Coronary artery (tissue), 2 donors: ENCODE measurements at regions not wholly inside any gene's neighbourhood (a gene's known extent, or its start where the extent isn't known, plus 50 kb on each side); places are given as distances from the start of the nearest gene placed in this dataset.

Source experiments
- DNase-seq: peaks from one replicate; pipeline ENCODE4 v3.0.0-alpha.2; 2017; ENCODE audit warnings: low spot score
- H3K27ac ChIP-seq, 2 donors: fragments of 200-600 bp; sonication (generic); one replicate each; pipeline ENCODE4 v1.5.1; 2016 to 2019
- H3K4me3 ChIP-seq: fragments of 200-600 bp; sonication (generic); 2 replicates; pipeline ENCODE4 v1.5.1; 2016; ENCODE audit warnings: mild to moderate bottlenecking, moderate library complexity
- CTCF ChIP-seq: fragments of 200-600 bp; sonication (generic); IDR thresholded peaks from one replicate; pipeline ENCODE4 v1.5.1; 2019; ENCODE audit warnings: antibody characterized with exemption

GRCh38 chr7:10106609-10107008 lies 867.1 kb upstream of the PHF14 start:
- no peak for DNase-seq
- H3K27ac ChIP-seq, result no peak overlapping the region
- no peak overlapping the region for H3K4me3 ChIP-seq
- TF ChIP-seq CTCF, result no peak

- Histone ChIP-seq H3K4me3 (no peak overlapping the region), H3K27ac (no peak overlapping the region)
- TF ChIP-seq CTCF, result no peak
- no peak for DNase-seq
Observed at GRCh38 chr7:10116511-10116910, 857.2 kb upstream of the PHF14 start.

GRCh38 chr7:10117815-10118214 lies 855.9 kb upstream of the PHF14 start:
- DNase-seq, result no peak
- no peak for TF ChIP-seq CTCF
- H3K4me3 ChIP-seq, result no peak overlapping the region
- no peak overlapping the region for H3K27ac ChIP-seq

- no peak overlapping the region for H3K27ac ChIP-seq
- TF ChIP-seq CTCF, result no peak
- no peak for DNase-seq
- H3K4me3 ChIP-seq, result no peak overlapping the region
Observed at GRCh38 chr7:10120936-10121335, 852.7 kb upstream of the PHF14 start.

DNA sequence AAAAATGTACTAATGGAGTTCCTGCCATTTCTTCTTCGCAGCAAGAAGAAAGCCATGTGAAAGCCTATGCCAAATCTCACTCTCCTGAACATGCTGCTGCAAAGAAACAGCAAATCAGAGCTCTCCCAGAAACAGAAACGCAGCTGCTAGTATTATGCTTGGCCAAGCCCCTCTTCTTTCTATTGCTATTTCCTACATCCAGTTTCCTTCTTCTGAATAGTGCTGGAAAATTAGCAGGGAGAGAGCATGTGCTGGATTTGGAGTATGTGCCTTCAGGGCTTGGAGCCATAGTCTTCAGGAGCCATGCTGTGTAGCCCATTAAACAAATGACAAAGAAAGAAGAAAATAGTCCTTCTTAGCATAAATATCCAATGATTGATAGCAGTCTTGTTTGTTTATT lies 852.0 kb upstream of the PHF14 start:
- Histone ChIP-seq H3K4me3 (no peak overlapping the region), H3K27ac (no peak overlapping the region)
- TF ChIP-seq CTCF, result no peak
- no peak for DNase-seq

DNA sequence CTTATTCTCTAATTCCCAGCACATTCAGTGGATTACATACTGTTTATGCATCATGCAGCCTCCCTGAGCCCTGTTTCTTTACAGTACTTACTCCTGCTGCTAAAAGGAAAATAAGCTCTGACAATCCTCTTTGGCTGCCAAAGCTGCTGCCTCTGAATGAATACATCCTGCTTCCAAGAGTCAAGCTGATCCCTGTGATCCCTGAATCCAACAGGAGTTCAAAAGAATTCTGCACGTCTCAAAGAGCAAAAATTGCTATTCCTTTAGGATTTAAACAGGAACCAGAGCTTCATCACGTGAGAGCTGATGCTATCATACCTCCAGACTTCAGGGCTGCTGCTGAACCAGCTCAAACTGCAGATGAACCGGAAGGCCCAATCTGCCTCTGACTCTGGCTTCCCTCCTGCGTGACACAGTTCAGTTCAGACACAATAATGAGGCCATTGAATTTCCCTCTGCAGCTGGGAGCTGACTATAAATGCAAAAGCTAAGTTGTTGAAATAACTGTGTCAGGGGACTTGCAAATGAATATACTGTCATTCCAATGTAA lies 851.0 kb upstream of the PHF14 start:
- TF ChIP-seq CTCF, result no peak
- Histone ChIP-seq H3K27ac (no peak overlapping the region), H3K4me3 (no peak overlapping the region)
- no peak for DNase-seq

DNA sequence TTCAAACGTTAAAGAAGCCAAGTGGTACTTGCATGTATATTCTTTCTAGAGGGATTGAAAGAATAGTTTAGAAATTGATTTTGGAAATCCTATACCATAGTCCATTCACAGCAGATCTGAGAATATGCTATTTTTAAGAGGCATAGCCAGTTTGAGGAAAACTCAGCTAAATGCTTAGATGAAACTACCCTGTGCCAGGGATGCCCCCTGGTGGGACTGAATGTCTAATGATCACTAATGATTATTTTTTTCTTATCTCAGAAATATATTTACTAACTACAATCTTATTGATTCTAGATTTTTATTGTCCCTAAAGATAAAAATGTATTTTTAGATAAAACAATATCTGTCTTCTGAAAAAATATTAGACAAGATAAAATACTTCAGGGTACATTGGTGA lies 844.9 kb upstream of the PHF14 start:
- Histone ChIP-seq H3K27ac (no peak overlapping the region), H3K4me3 (no peak overlapping the region)
- no peak for TF ChIP-seq CTCF
- no peak for DNase-seq
